GM21515 (cell line): ENCODE measurements at regions not wholly inside any gene's neighbourhood (a gene's known extent, or its start where the extent isn't known, plus 50 kb on each side); places are given as distances from the start of the nearest gene placed in this dataset.

ENCODE experiments used
- ATAC-seq: cut with Tn5 transposase; IDR thresholded peaks from one replicate; pipeline ENCODE4 v1.9.1; 2021; ENCODE audit not compliant: unreplicated experiment

- ATAC-seq = no peak
Measured at GRCh38 chr7:16320099-16320660, 101.2 kb downstream of the CRPPA start.

- no peak for ATAC-seq
Measured at GRCh38 chr7:16318989-16319915, 102.1 kb downstream of the CRPPA start.

GRCh38 chr7:16318463-16318862, 102.9 kb downstream of the CRPPA start:
- ATAC-seq = no peak

- no peak for ATAC-seq
Measured at GRCh38 chr7:16317406-16317805, 103.9 kb downstream of the CRPPA start.

- ATAC-seq = no peak
Measured at GRCh38 chr7:16315280-16315679, 106.1 kb downstream of the CRPPA start.

GRCh38 chr7:16309129-16309528, 112.2 kb downstream of the CRPPA start:
- no peak for ATAC-seq

- ATAC-seq = no peak
Measured at GRCh38 chr7:16301291-16301690, 120.0 kb downstream of the CRPPA start.

GRCh38 chr7:16300361-16300895, 120.9 kb downstream of the CRPPA start:
- no peak for ATAC-seq

GRCh38 chr7:16299853-16300252, 121.5 kb downstream of the CRPPA start:
- no peak for ATAC-seq

- no peak for ATAC-seq
Measured at GRCh38 chr7:16298221-16298620, 123.1 kb downstream of the CRPPA start.

- ATAC-seq = no peak
Measured at GRCh38 chr7:16295558-16295957, 125.8 kb downstream of the CRPPA start.

GRCh38 chr7:16293669-16294425, 127.5 kb downstream of the CRPPA start:
- ATAC-seq = no peak

- ATAC-seq = no peak
Measured at GRCh38 chr7:16284581-16284980, 136.8 kb downstream of the CRPPA start.

- no peak for ATAC-seq
Measured at GRCh38 chr7:16278167-16278787, 143.1 kb downstream of the CRPPA start.

GRCh38 chr7:16271990-16272665, 149.2 kb downstream of the CRPPA start:
- ATAC-seq = no peak

- ATAC-seq = no peak
Measured at GRCh38 chr7:16271355-16271915, 149.9 kb downstream of the CRPPA start.

- no peak for ATAC-seq
Measured at GRCh38 chr7:16270844-16271243, 150.5 kb downstream of the CRPPA start.

GRCh38 chr7:16268821-16269768, 152.2 kb downstream of the CRPPA start:
- ATAC-seq = no peak
